Tibial nerve (tissue), 4 donors: ENCODE measurements at regions not wholly inside any gene's neighbourhood (a gene's known extent, or its start where the extent isn't known, plus 50 kb on each side); places are given as distances from the start of the nearest gene placed in this dataset.

Experiments
- CTCF ChIP-seq, 5 experiments: fragments of 200-600 bp in 3 of 5; fragments of 450-650 bp in 2 of 5; sonication (generic) in 3 of 5; IDR thresholded peaks; one replicate each; pipeline ENCODE4 v1.5.1; 2016 to 2019; ENCODE audit warnings: antibody characterized with exemption in 5 of 5, mild to moderate bottlenecking in 3 of 5, moderate library complexity in 2 of 5
- EP300 ChIP-seq, 2 donors: sonication (generic); formaldehyde crosslinking; IDR thresholded peaks; one replicate each; pipeline ENCODE4 v1.6.1; 2017; ENCODE audit warnings: antibody characterized with exemption in 2 of 2, mild to moderate bottlenecking in 1 of 2
- POLR2A ChIP-seq, 2 donors: fragments of 450-650 bp; IDR thresholded peaks; one replicate each; pipeline ENCODE4 v1.6.1; 2017; ENCODE audit warnings: antibody characterized with exemption in 2 of 2, mild to moderate bottlenecking in 2 of 2, moderate library complexity in 2 of 2

GRCh38 chr18:65954372-65954771 is 203.6 kb downstream of the CDH7 start:
- TF ChIP-seq CTCF (IDR thresholded peaks at IDR 0.05) (no peak), EP300 (IDR thresholded peaks at IDR 0.05) (no peak), POLR2A (IDR thresholded peaks at IDR 0.05) (no peak)
